ENCODE measurements at regions not wholly inside any gene's neighbourhood (a gene's known extent, or its start where the extent isn't known, plus 50 kb on each side); places are given as distances from the start of the nearest gene placed in this dataset.

DNA sequence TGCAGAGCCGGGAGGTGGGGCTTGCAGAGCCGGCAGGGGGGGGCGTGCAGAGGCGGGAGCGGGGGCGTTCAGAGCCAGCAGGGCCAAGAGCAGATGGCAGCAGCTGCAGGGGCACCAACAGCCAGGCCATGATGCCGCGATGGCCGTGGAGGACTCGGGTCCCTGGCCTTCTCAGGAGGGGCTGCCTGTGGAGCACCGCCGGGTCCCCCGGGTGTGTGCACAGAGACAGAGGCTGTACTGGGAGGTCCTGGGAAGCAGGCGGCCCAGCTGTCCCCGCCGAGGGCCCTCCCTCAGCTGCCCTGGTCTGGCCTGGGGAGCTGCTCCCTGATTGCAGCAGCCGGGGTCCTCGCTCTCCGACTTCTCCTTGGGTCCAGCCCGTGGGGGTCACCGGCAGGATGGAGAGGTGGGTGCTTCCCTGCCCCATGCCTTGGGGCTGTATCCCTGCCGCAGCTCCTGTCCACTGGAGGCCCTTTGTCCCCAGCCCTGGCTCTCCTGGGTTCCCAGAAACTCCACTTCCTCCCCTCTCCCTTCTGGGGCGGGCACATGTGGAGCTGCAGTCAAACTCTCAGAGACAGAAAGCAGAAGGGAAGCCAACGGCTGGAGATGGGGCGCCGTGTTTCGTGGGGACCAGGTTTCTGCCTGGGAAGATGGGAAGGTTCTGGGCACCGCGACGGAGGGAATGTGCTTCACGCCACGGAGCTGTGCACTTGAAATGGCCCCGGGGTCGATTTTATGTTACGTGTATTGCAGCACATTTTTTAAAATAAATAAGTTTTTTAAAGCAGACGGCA lies 75.8 kb upstream of the GALNT9 start:
- no peak overlapping the region for H3K4ac ChIP-seq (ENCODE audit: low read depth, low read length)
- no peak overlapping the region for H3K23ac ChIP-seq (ENCODE audit: low read depth, low read length)
- CTCF ChIA-PET = no interaction called here
- H3K9ac ChIP-seq (ENCODE audit: low read depth, low read length) = no peak overlapping the region
- in situ Hi-C loops (cut with MboI; ENCODE audit: low sequenced_read_pairs) (no loop called here), intact Hi-C loops (cut with micrococcal nuclease) (no loop called here), dilution Hi-C loops (cut with HindIII; ENCODE audit: low sequenced_read_pairs, unreplicated experiment) (no loop called here)
- no peak overlapping the region for H2AK9ac ChIP-seq (replicated peaks; ENCODE audit: low read depth, low read length, poor library complexity)
- H4K91ac ChIP-seq (ENCODE audit: insufficient read depth, low read depth, low read length) = no peak overlapping the region
- no peak overlapping the region for H3K56ac ChIP-seq (ENCODE audit: extremely low read depth, insufficient read depth, low read length)
- H3K4me2 ChIP-seq (ENCODE audit: low read depth, low read length) = no peak overlapping the region
- no peaks in the 10 kb centered on the region for H3K4me1 ChIP-seq (ENCODE audit: control insufficient read depth, insufficient read depth, low read length)
- DNase-seq = no peak
- POLR2A ChIA-PET (ENCODE audit: unreplicated experiment) = no interaction called here
- no peak overlapping the region for H3K27ac ChIP-seq (ENCODE audit: insufficient read depth, low read length)
- peaks cover 10% of the 10 kb centered on the region; the same call in 1 of the 2 replicates for H3K27me3 ChIP-seq (ENCODE audit: control insufficient read depth, insufficient read depth, low read length)
- no peaks in the 10 kb centered on the region for H4K20me1 ChIP-seq (ENCODE audit: insufficient read depth, low read length)
- no peak for ATAC-seq (ENCODE audit: low read depth)
- H4K8ac ChIP-seq (ENCODE audit: low read depth in 2 of 2, low read length in 2 of 2) = no peak overlapping the region
- H2BK5ac ChIP-seq (ENCODE audit: low read depth, low read length, poor library complexity, severe bottlenecking) = no peak overlapping the region
- no peak for TF ChIP-seq CHD1 (IDR thresholded peaks at IDR 0.05; ENCODE audit: low read depth, low read length)
- no peak for TF ChIP-seq RCOR1 (IDR thresholded peaks at IDR 0.05; ENCODE audit: insufficient replicate concordance, low read length)
- no peak for TF ChIP-seq FOS (IDR thresholded peaks at IDR 0.05; ENCODE audit: low read depth, low read length)
- no peak for TF ChIP-seq POLR2A (IDR thresholded peaks at IDR 0.05; ENCODE audit: low read depth, low read length)
- TF ChIP-seq ELK1 (IDR thresholded peaks at IDR 0.05; ENCODE audit: borderline replicate concordance, low read depth, low read length) = no peak
- TF ChIP-seq MAZ (IDR thresholded peaks at IDR 0.05; ENCODE audit: borderline replicate concordance, low read depth, low read length) = no peak
- H3K9me1 ChIP-seq (ENCODE audit: insufficient read depth, low read length) = no peaks in the 10 kb centered on the region
- no peak overlapping the region for H2AK5ac ChIP-seq (ENCODE audit: low read depth, low read length)
- BruUV-seq (replicated peaks) = no TSS peak
- no peak overlapping the region for H2BK120ac ChIP-seq (ENCODE audit: low read depth, low read length)
- H3K18ac ChIP-seq (ENCODE audit: low read depth, low read length) = no peak overlapping the region
- H3K9me3 ChIP-seq (ENCODE audit: control insufficient read depth, insufficient read depth, low read length) = no peaks in the 10 kb centered on the region
- H3K36me3 ChIP-seq (ENCODE audit: control insufficient read depth, insufficient read depth, low read length) = no peaks in the 10 kb centered on the region
- no peak overlapping the region for H3K14ac ChIP-seq (replicated peaks; ENCODE audit: low read depth, low read length)
- WGBS, 2 experiments (ENCODE audit: extremely low coverage in 2 of 2, insufficient read length in 1 of 2) = 59% methylated on average over 25 of the region's 36 CpGs; no CpG with 5 or more reads in 1 of the 2 experiments
- H2AFZ ChIP-seq (replicated peaks; ENCODE audit: low read length, poor library complexity) = no peak overlapping the region
- no peaks in the 10 kb centered on the region for H3K79me1 ChIP-seq (ENCODE audit: low read depth in 1 of 2, low read length in 2 of 2)
- no peak overlapping the region for H2BK20ac ChIP-seq (ENCODE audit: low read depth, low read length)
- no peak overlapping the region for H2BK15ac ChIP-seq (ENCODE audit: low read depth, low read length)
- H4K5ac ChIP-seq (ENCODE audit: low read depth, low read length) = no peak overlapping the region
- no peak overlapping the region for H3K4me3 ChIP-seq (ENCODE audit: insufficient read depth, low read depth, low read length)

Data from IMR-90 (cell line).